H1 (cell line): ENCODE measurements at regions not wholly inside any gene's neighbourhood (a gene's known extent, or its start where the extent isn't known, plus 50 kb on each side); places are given as distances from the start of the nearest gene placed in this dataset.

Experiments used
- CTCF ChIA-PET: fragments of 300-600 bp; sonication (Branson Sonifier 250); formaldehyde crosslinking; loops from one replicate; lab custom pipeline; 2021; ENCODE audit not compliant: partially characterized antibody; lab: Charles Lee
- POLR2A ChIA-PET: fragments of 300-600 bp; sonication (Branson Sonifier 250); formaldehyde crosslinking; loops from one replicate; lab custom pipeline; 2021; ENCODE audit warnings: inconsistent platforms; ENCODE audit not compliant: partially characterized antibody; lab: Charles Lee
- DNase-seq, 2 experiments: peaks; one replicate each; pipeline versions ENCODE4 v3.0.0 to v3.0.0-alpha.2; 2010 to 2022; ENCODE audit warnings: low spot score in 2 of 2, low read depth in 1 of 2, mixed read lengths in 1 of 2
- FAIRE-seq: peaks from 2 replicates; lab custom pipeline; 2011; peaks lifted over from hg19 to GRCh38; lab: Jason Lieb, UNC
- H2AFZ ChIP-seq: 2 replicates; pipeline ENCODE4 v1.8.1; 2012; ENCODE audit warnings: low read length, inconsistent platforms
- H2AK5ac ChIP-seq: 2 replicates; pipeline ENCODE4 v1.6.1; 2013; ENCODE audit warnings: low read depth, low read length
- H2BK120ac ChIP-seq: replicated peaks from 2 replicates; pipeline ENCODE3; 2013; ENCODE audit warnings: low read depth, low read length, inconsistent platforms
- H2BK12ac ChIP-seq: 2 replicates; pipeline ENCODE4 v1.6.1; 2013; ENCODE audit warnings: low read depth, low read length
- H2BK15ac ChIP-seq: 2 replicates; pipeline ENCODE4 v1.6.1; 2013; ENCODE audit warnings: low read length
- H2BK20ac ChIP-seq: 2 replicates; pipeline ENCODE4 v1.6.1; 2013; ENCODE audit warnings: low read length
- H2BK5ac ChIP-seq: 2 replicates; pipeline ENCODE4 v1.6.1; 2013; ENCODE audit warnings: low read depth, low read length
- H3K14ac ChIP-seq: 2 replicates; pipeline ENCODE4 v1.6.1; 2013; ENCODE audit warnings: inconsistent platforms; ENCODE audit not compliant: insufficient read length
- H3K18ac ChIP-seq: 2 replicates; pipeline ENCODE4 v1.6.1; 2013; ENCODE audit warnings: low read length; ENCODE audit errors: extremely low read depth
- H3K23ac ChIP-seq: 2 replicates; pipeline ENCODE4 v1.6.1; 2013; ENCODE audit warnings: inconsistent platforms; ENCODE audit not compliant: insufficient read length
- H3K23me2 ChIP-seq: 2 replicates; pipeline ENCODE4 v1.6.1; 2013; ENCODE audit warnings: low read depth, low read length
- H3K27ac ChIP-seq: 2 replicates; pipeline ENCODE4 v1.6.1; 2011; ENCODE audit warnings: low read depth, low read length, inconsistent platforms
- H3K27me3 ChIP-seq, 4 experiments: replicated peaks in 1 of 4; 1 replicate in 1 of 4; 2 replicates in 3 of 4; pipeline versions ENCODE4 v1.6.1 to v1.8.1; 2011 to 2013; ENCODE audit warnings: low read length in 3 of 4, mild to moderate bottlenecking in 3 of 4, inconsistent platforms in 2 of 4, mixed read lengths in 2 of 4, moderate library complexity in 1 of 4; ENCODE audit not compliant: control insufficient read depth in 3 of 4, insufficient read depth in 3 of 4; ENCODE audit errors: extremely low read depth in 1 of 4
- H3K36me3 ChIP-seq, 4 experiments: 2 replicates each; pipeline versions ENCODE4 v1.6.1 to v1.8.1; 2011 to 2013; ENCODE audit warnings: mild to moderate bottlenecking in 4 of 4, low read length in 3 of 4, moderate library complexity in 2 of 4, control low read depth in 1 of 4, inconsistent platforms in 1 of 4; ENCODE audit not compliant: insufficient read depth in 4 of 4, control insufficient read depth in 2 of 4
- H3K4ac ChIP-seq: replicated peaks from 2 replicates; pipeline ENCODE3; 2013; ENCODE audit warnings: low read length, low read depth, mixed read lengths, inconsistent platforms; ENCODE audit not compliant: insufficient read length
- H3K4me1 ChIP-seq, 4 experiments: replicated peaks in 1 of 4; 1 replicate in 1 of 4; 2 replicates in 3 of 4; pipeline versions ENCODE4 v1.6.1 to v1.8.1; 2011 to 2013; ENCODE audit warnings: low read length in 3 of 4, inconsistent platforms in 2 of 4, mixed read lengths in 1 of 4; ENCODE audit not compliant: insufficient read depth in 4 of 4, control insufficient read depth in 3 of 4
- H3K4me2 ChIP-seq, 2 experiments: 2 replicates each; pipeline versions ENCODE4 v1.6.1 to v1.8.1; 2011 to 2013; ENCODE audit warnings: low read depth in 2 of 2, low read length in 2 of 2, control low read depth in 1 of 2, inconsistent platforms in 1 of 2, mild to moderate bottlenecking in 1 of 2; ENCODE audit not compliant: insufficient read depth in 1 of 2
- H3K4me3 ChIP-seq, 4 experiments: fragments of 200-600, 300-600 bp in 1 of 4; sonication (generic), shearing (Covaris generic), sonication (Bioruptor Twin) in 1 of 4; 2 replicates each; pipeline versions ENCODE4 v1.5.1 to v1.8.1; 2011 to 2016; ENCODE audit warnings: low read length in 4 of 4, low read depth in 3 of 4, control low read depth in 2 of 4, inconsistent platforms in 2 of 4, mild to moderate bottlenecking in 2 of 4, mixed read lengths in 1 of 4, moderate library complexity in 1 of 4; ENCODE audit not compliant: insufficient read depth in 2 of 4; ENCODE audit errors: extremely low read depth in 1 of 4
- H3K56ac ChIP-seq: replicated peaks from 2 replicates; pipeline ENCODE3; 2013; ENCODE audit warnings: low read depth, mild to moderate bottlenecking, mixed read lengths, low read length, inconsistent platforms; ENCODE audit not compliant: insufficient read length
- H3K79me1 ChIP-seq: 2 replicates; pipeline ENCODE4 v1.6.1; 2013; ENCODE audit warnings: low read depth, low read length, control low read depth
- H3K79me2 ChIP-seq, 2 experiments: 2 replicates each; pipeline versions ENCODE4 v1.6.1 to v1.8.1; 2012 to 2013; ENCODE audit warnings: low read length in 2 of 2, mild to moderate bottlenecking in 2 of 2, inconsistent platforms in 1 of 2; ENCODE audit not compliant: insufficient read depth in 2 of 2, control insufficient read depth in 1 of 2
- H3K9ac ChIP-seq, 4 experiments: replicated peaks in 1 of 4; 1 replicate in 1 of 4; 2 replicates in 3 of 4; pipeline versions ENCODE4 v1.6.1 to v1.8.1; 2011 to 2013; ENCODE audit warnings: low read depth in 3 of 4, low read length in 3 of 4, control low read depth in 2 of 4, mild to moderate bottlenecking in 2 of 4, moderate library complexity in 2 of 4, inconsistent platforms in 1 of 4; ENCODE audit errors: extremely low read depth in 1 of 4
- H3K9me3 ChIP-seq, 2 experiments: 2 replicates each; pipeline versions ENCODE4 v1.6.1 to v1.8.1; 2012 to 2013; ENCODE audit warnings: mild to moderate bottlenecking in 2 of 2, moderate library complexity in 2 of 2, control low read depth in 1 of 2, inconsistent platforms in 1 of 2, low read depth in 1 of 2, low read length in 1 of 2, mixed read lengths in 1 of 2; ENCODE audit not compliant: insufficient read depth in 2 of 2
- H4K20me1 ChIP-seq, 2 experiments: replicated peaks in 1 of 2; 2 replicates each; pipeline versions ENCODE3 to v1.8.1; 2011 to 2013; ENCODE audit warnings: inconsistent platforms in 2 of 2, low read length in 2 of 2, mild to moderate bottlenecking in 1 of 2; ENCODE audit not compliant: insufficient read depth in 2 of 2, control insufficient read depth in 1 of 2
- H4K5ac ChIP-seq: 2 replicates; pipeline ENCODE4 v1.6.1; 2013; ENCODE audit warnings: low read length, low read depth, mixed read lengths, inconsistent platforms; ENCODE audit not compliant: insufficient read length
- H4K8ac ChIP-seq: 2 replicates; pipeline ENCODE4 v1.8.0; 2013; ENCODE audit warnings: mild to moderate bottlenecking, moderate library complexity, low read length, inconsistent platforms; ENCODE audit not compliant: insufficient read depth; ENCODE audit errors: extremely low read depth
- H4K91ac ChIP-seq: replicated peaks from 2 replicates; pipeline ENCODE3; 2013; ENCODE audit warnings: low read length, mixed read lengths, inconsistent platforms; ENCODE audit not compliant: insufficient read length
- CHD2 ChIP-seq: IDR thresholded peaks from 2 replicates; pipeline ENCODE4 v1.6.1; 2012; ENCODE audit warnings: low read length, improper control_type of control experiment
- GTF2F1 ChIP-seq: IDR thresholded peaks from 2 replicates; pipeline ENCODE4 v1.6.1; 2012; ENCODE audit warnings: low read depth, low read length, improper control_type of control experiment, borderline replicate concordance
- HDAC2 ChIP-seq, 2 experiments: fragments of 300-600 bp in 1 of 2; sonication (generic) in 1 of 2; IDR thresholded peaks; 2 replicates each; pipeline ENCODE4 v1.6.1; 2011 to 2012; ENCODE audit warnings: low read depth in 2 of 2, low read length in 2 of 2, mild to moderate bottlenecking in 2 of 2, moderate library complexity in 2 of 2, borderline replicate concordance in 1 of 2, inconsistent platforms in 1 of 2
- NRF1 ChIP-seq: IDR thresholded peaks from 2 replicates; pipeline ENCODE4 v1.6.1; 2011; ENCODE audit warnings: mild to moderate bottlenecking, low read depth, low read length, improper control_type of control experiment
- POLR2AphosphoS5 ChIP-seq: IDR thresholded peaks from 2 replicates; pipeline ENCODE4 v1.6.1; 2011; ENCODE audit warnings: low read depth, low read length
- POU5F1 ChIP-seq: IDR thresholded peaks from 2 replicates; pipeline ENCODE4 v1.6.1; 2011; ENCODE audit warnings: low read depth, mild to moderate bottlenecking, low read length, moderate library complexity
- RNF2 ChIP-seq: fragments of 200-900, 300-1000 bp; sonication (generic); IDR thresholded peaks from 2 replicates; pipeline ENCODE4 v1.7.1; 2016; ENCODE audit warnings: borderline replicate concordance, low read depth, mild to moderate bottlenecking, antibody characterized with exemption, low read length; ENCODE audit not compliant: poor library complexity, severe bottlenecking; ENCODE audit errors: missing control alignments
- RXRA ChIP-seq: IDR thresholded peaks from 2 replicates; pipeline ENCODE4 v1.6.1; 2011; ENCODE audit warnings: low read depth, mild to moderate bottlenecking, low read length, moderate library complexity; ENCODE audit not compliant: insufficient read depth
- SAP30 ChIP-seq: fragments of 300-600 bp; sonication (generic); IDR thresholded peaks from 2 replicates; pipeline ENCODE4 v1.7.1; 2012; ENCODE audit warnings: low read length, moderate library complexity, mild to moderate bottlenecking, inconsistent platforms; ENCODE audit not compliant: insufficient read depth, insufficient replicate concordance
- SP2 ChIP-seq: IDR thresholded peaks from 2 replicates; pipeline ENCODE4 v1.6.1; 2012; ENCODE audit warnings: mild to moderate bottlenecking, low read length, inconsistent platforms
- SRF ChIP-seq: IDR thresholded peaks from 2 replicates; pipeline ENCODE4 v1.6.1; 2011; ENCODE audit warnings: mild to moderate bottlenecking, low read depth, low read length, moderate library complexity
- TBP ChIP-seq: IDR thresholded peaks from 2 replicates; pipeline ENCODE4 v1.6.1; 2011; ENCODE audit warnings: low read depth, low read length, improper control_type of control experiment
- WGBS, 2 experiments: shearing (Covaris generic) in 1 of 2; methylation state at CpG; one replicate each; pipeline versions ENCODE4 v1.1.6 to v1.1.7; 2013 to 2015; ENCODE audit warnings: low lambda C conversion rate in 2 of 2, mixed read lengths in 2 of 2, inconsistent platforms in 1 of 2, low coverage in 1 of 2, missing lambda C conversion rate in 1 of 2; ENCODE audit not compliant: insufficient replicate concordance in 2 of 2, insufficient coverage in 1 of 2, insufficient read length in 1 of 2; ENCODE audit errors: extremely low coverage in 1 of 2, missing lambda C conversion rate in 1 of 2; 5-methylcytosine and 5-hydroxymethylcytosine counted together

GRCh38 chr2:81148323-81148722 is 843.8 kb upstream of the LRRTM1 start:
- Histone ChIP-seq H3K23ac (no peak overlapping the region), H3K4me1 (no peaks in the 10 kb centered on the region), H3K79me1 (no peaks in the 10 kb centered on the region), H2AK5ac (no peak overlapping the region), H3K9ac (no peak overlapping the region), H2AFZ (no peak overlapping the region), H3K23me2 (no peaks in the 10 kb centered on the region), H4K91ac (no peak overlapping the region), H3K27me3 (no peaks in the 10 kb centered on the region), H3K4me2 (no peak overlapping the region), H3K9me3 (0 out of 4 replicates have a peak, but pooled peaks cover 0 to 2% of the 10 kb centered on the region in 2 experiments), H3K4me3 (no peak overlapping the region), H3K27ac (no peak overlapping the region), H3K36me3 (no peaks in the 10 kb centered on the region), H2BK15ac (no peak overlapping the region), H2BK120ac (no peak overlapping the region), H3K4ac (no peak overlapping the region), H4K5ac (no peak overlapping the region), H3K14ac (no peak overlapping the region), H2BK12ac (no peak overlapping the region), H3K79me2 (no peaks in the 10 kb centered on the region), H4K20me1 (no peaks in the 10 kb centered on the region), H2BK5ac (no peak overlapping the region), H4K8ac (no peak overlapping the region), H3K18ac (no peak overlapping the region), H2BK20ac (no peak overlapping the region), H3K56ac (no peak overlapping the region)
- ChIA-PET CTCF (no interaction called here), POLR2A (no interaction called here)
- TF ChIP-seq POU5F1, result no peak
- TF ChIP-seq CHD2, result no peak
- no peak for TF ChIP-seq NRF1
- TF ChIP-seq TBP, result no peak
- TF ChIP-seq SAP30, result no peak
- no peak for TF ChIP-seq SRF
- no peak for TF ChIP-seq POLR2AphosphoS5
- TF ChIP-seq HDAC2 (IDR thresholded peaks at IDR 0.05; ENCODE audit: borderline replicate concordance in 1 of 2, low read depth in 2 of 2, low read length in 2 of 2), result no peak
- no peak for TF ChIP-seq SP2
- no peak for TF ChIP-seq GTF2F1
- TF ChIP-seq RXRA, result no peak
- no peak for TF ChIP-seq RNF2
- DNase-seq (no peak), FAIRE-seq (no peak)
- WGBS, 2 experiments, result 90% methylated on average over 4 of the region's 4 CpGs; no CpG with 5 or more reads in 1 of the 2 experiments
